ENCODE measurements at regions not wholly inside any gene's neighbourhood (a gene's known extent, or its start where the extent isn't known, plus 50 kb on each side); places are given as distances from the start of the nearest gene placed in this dataset.

DNA sequence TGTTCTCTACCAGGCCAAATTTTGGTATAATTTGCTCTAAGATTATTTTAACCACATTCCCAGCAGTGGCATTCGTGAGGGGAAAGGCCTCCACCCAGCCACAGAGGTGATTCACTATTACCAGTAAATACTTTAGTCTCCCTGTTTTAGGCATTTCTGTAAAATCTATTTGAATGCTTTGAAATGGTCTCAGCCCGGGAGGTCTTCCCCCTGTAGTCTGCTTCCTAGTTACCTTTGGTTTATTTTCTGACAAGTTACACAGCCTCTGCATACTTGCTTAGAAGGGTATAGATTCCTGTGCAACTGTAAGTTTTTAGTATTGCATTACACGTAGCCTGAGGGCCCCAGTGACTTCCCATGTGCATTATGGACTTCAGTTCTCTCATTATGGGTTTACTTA, 248.7 kb downstream of the C6orf118 start:
- no peak for TF ChIP-seq POLR2AphosphoS5 (IDR thresholded peaks at IDR 0.05)
- no peak for TF ChIP-seq EP300 (conservative IDR thresholded peaks at IDR 0.05; ENCODE audit: poor library complexity, severe bottlenecking)
- TF ChIP-seq SMC3 (conservative IDR thresholded peaks at IDR 0.05; ENCODE audit: poor library complexity) = no peak
- TF ChIP-seq EZH2 (IDR thresholded peaks at IDR 0.05; ENCODE audit: borderline replicate concordance, insufficient read depth, low read length, poor library complexity, severe bottlenecking) = no peak
- TF ChIP-seq, protein P1, sequence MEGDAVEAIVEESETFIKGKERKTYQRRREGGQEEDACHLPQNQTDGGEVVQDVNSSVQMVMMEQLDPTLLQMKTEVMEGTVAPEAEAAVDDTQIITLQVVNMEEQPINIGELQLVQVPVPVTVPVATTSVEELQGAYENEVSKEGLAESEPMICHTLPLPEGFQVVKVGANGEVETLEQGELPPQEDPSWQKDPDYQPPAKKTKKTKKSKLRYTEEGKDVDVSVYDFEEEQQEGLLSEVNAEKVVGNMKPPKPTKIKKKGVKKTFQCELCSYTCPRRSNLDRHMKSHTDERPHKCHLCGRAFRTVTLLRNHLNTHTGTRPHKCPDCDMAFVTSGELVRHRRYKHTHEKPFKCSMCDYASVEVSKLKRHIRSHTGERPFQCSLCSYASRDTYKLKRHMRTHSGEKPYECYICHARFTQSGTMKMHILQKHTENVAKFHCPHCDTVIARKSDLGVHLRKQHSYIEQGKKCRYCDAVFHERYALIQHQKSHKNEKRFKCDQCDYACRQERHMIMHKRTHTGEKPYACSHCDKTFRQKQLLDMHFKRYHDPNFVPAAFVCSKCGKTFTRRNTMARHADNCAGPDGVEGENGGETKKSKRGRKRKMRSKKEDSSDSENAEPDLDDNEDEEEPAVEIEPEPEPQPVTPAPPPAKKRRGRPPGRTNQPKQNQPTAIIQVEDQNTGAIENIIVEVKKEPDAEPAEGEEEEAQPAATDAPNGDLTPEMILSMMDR (IDR thresholded peaks at IDR 0.05; ENCODE audit: poor library complexity, severe bottlenecking) = no peak
- TF ChIP-seq, protein P2, sequence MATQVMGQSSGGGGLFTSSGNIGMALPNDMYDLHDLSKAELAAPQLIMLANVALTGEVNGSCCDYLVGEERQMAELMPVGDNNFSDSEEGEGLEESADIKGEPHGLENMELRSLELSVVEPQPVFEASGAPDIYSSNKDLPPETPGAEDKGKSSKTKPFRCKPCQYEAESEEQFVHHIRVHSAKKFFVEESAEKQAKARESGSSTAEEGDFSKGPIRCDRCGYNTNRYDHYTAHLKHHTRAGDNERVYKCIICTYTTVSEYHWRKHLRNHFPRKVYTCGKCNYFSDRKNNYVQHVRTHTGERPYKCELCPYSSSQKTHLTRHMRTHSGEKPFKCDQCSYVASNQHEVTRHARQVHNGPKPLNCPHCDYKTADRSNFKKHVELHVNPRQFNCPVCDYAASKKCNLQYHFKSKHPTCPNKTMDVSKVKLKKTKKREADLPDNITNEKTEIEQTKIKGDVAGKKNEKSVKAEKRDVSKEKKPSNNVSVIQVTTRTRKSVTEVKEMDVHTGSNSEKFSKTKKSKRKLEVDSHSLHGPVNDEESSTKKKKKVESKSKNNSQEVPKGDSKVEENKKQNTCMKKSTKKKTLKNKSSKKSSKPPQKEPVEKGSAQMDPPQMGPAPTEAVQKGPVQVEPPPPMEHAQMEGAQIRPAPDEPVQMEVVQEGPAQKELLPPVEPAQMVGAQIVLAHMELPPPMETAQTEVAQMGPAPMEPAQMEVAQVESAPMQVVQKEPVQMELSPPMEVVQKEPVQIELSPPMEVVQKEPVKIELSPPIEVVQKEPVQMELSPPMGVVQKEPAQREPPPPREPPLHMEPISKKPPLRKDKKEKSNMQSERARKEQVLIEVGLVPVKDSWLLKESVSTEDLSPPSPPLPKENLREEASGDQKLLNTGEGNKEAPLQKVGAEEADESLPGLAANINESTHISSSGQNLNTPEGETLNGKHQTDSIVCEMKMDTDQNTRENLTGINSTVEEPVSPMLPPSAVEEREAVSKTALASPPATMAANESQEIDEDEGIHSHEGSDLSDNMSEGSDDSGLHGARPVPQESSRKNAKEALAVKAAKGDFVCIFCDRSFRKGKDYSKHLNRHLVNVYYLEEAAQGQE (IDR thresholded peaks at IDR 0.05; ENCODE audit: borderline replicate concordance) = no peak
- TF ChIP-seq TAF1 (IDR thresholded peaks at IDR 0.05; ENCODE audit: low read depth) = no peak

All from neural cell (in vitro differentiated cells).